H1 (cell line): ENCODE measurements at regions not wholly inside any gene's neighbourhood (a gene's known extent, or its start where the extent isn't known, plus 50 kb on each side); places are given as distances from the start of the nearest gene placed in this dataset.

Source experiments
- CTCF ChIA-PET: fragments of 300-600 bp; sonication (Branson Sonifier 250); formaldehyde crosslinking; loops from one replicate; lab custom pipeline; 2021; ENCODE audit not compliant: partially characterized antibody; lab: Charles Lee
- POLR2A ChIA-PET: fragments of 300-600 bp; sonication (Branson Sonifier 250); formaldehyde crosslinking; loops from one replicate; lab custom pipeline; 2021; ENCODE audit warnings: inconsistent platforms; ENCODE audit not compliant: partially characterized antibody; lab: Charles Lee
- DNase-seq, 2 experiments: peaks; one replicate each; pipeline versions ENCODE4 v3.0.0 to v3.0.0-alpha.2; 2010 to 2022; ENCODE audit warnings: low spot score in 2 of 2, low read depth in 1 of 2, mixed read lengths in 1 of 2
- FAIRE-seq: peaks from 2 replicates; lab custom pipeline; 2011; peaks lifted over from hg19 to GRCh38; lab: Jason Lieb, UNC
- H2AFZ ChIP-seq: 2 replicates; pipeline ENCODE4 v1.8.1; 2012; ENCODE audit warnings: low read length, inconsistent platforms
- H2AK5ac ChIP-seq: 2 replicates; pipeline ENCODE4 v1.6.1; 2013; ENCODE audit warnings: low read depth, low read length
- H2BK120ac ChIP-seq: replicated peaks from 2 replicates; pipeline ENCODE3; 2013; ENCODE audit warnings: low read depth, low read length, inconsistent platforms
- H2BK12ac ChIP-seq: 2 replicates; pipeline ENCODE4 v1.6.1; 2013; ENCODE audit warnings: low read depth, low read length
- H2BK15ac ChIP-seq: 2 replicates; pipeline ENCODE4 v1.6.1; 2013; ENCODE audit warnings: low read length
- H2BK20ac ChIP-seq: 2 replicates; pipeline ENCODE4 v1.6.1; 2013; ENCODE audit warnings: low read length
- H2BK5ac ChIP-seq: 2 replicates; pipeline ENCODE4 v1.6.1; 2013; ENCODE audit warnings: low read depth, low read length
- H3K14ac ChIP-seq: 2 replicates; pipeline ENCODE4 v1.6.1; 2013; ENCODE audit warnings: inconsistent platforms; ENCODE audit not compliant: insufficient read length
- H3K18ac ChIP-seq: 2 replicates; pipeline ENCODE4 v1.6.1; 2013; ENCODE audit warnings: low read length; ENCODE audit errors: extremely low read depth
- H3K23ac ChIP-seq: 2 replicates; pipeline ENCODE4 v1.6.1; 2013; ENCODE audit warnings: inconsistent platforms; ENCODE audit not compliant: insufficient read length
- H3K23me2 ChIP-seq: 2 replicates; pipeline ENCODE4 v1.6.1; 2013; ENCODE audit warnings: low read depth, low read length
- H3K27ac ChIP-seq: 2 replicates; pipeline ENCODE4 v1.6.1; 2011; ENCODE audit warnings: low read depth, low read length, inconsistent platforms
- H3K27me3 ChIP-seq, 4 experiments: replicated peaks in 1 of 4; 1 replicate in 1 of 4; 2 replicates in 3 of 4; pipeline versions ENCODE4 v1.6.1 to v1.8.1; 2011 to 2013; ENCODE audit warnings: low read length in 3 of 4, mild to moderate bottlenecking in 3 of 4, inconsistent platforms in 2 of 4, mixed read lengths in 2 of 4, moderate library complexity in 1 of 4; ENCODE audit not compliant: control insufficient read depth in 3 of 4, insufficient read depth in 3 of 4; ENCODE audit errors: extremely low read depth in 1 of 4
- H3K36me3 ChIP-seq, 4 experiments: 2 replicates each; pipeline versions ENCODE4 v1.6.1 to v1.8.1; 2011 to 2013; ENCODE audit warnings: mild to moderate bottlenecking in 4 of 4, low read length in 3 of 4, moderate library complexity in 2 of 4, control low read depth in 1 of 4, inconsistent platforms in 1 of 4; ENCODE audit not compliant: insufficient read depth in 4 of 4, control insufficient read depth in 2 of 4
- H3K4ac ChIP-seq: replicated peaks from 2 replicates; pipeline ENCODE3; 2013; ENCODE audit warnings: low read length, low read depth, mixed read lengths, inconsistent platforms; ENCODE audit not compliant: insufficient read length
- H3K4me1 ChIP-seq, 4 experiments: replicated peaks in 1 of 4; 1 replicate in 1 of 4; 2 replicates in 3 of 4; pipeline versions ENCODE4 v1.6.1 to v1.8.1; 2011 to 2013; ENCODE audit warnings: low read length in 3 of 4, inconsistent platforms in 2 of 4, mixed read lengths in 1 of 4; ENCODE audit not compliant: insufficient read depth in 4 of 4, control insufficient read depth in 3 of 4
- H3K4me2 ChIP-seq, 2 experiments: 2 replicates each; pipeline versions ENCODE4 v1.6.1 to v1.8.1; 2011 to 2013; ENCODE audit warnings: low read depth in 2 of 2, low read length in 2 of 2, control low read depth in 1 of 2, inconsistent platforms in 1 of 2, mild to moderate bottlenecking in 1 of 2; ENCODE audit not compliant: insufficient read depth in 1 of 2
- H3K4me3 ChIP-seq, 4 experiments: fragments of 200-600, 300-600 bp in 1 of 4; sonication (generic), shearing (Covaris generic), sonication (Bioruptor Twin) in 1 of 4; 2 replicates each; pipeline versions ENCODE4 v1.5.1 to v1.8.1; 2011 to 2016; ENCODE audit warnings: low read length in 4 of 4, low read depth in 3 of 4, control low read depth in 2 of 4, inconsistent platforms in 2 of 4, mild to moderate bottlenecking in 2 of 4, mixed read lengths in 1 of 4, moderate library complexity in 1 of 4; ENCODE audit not compliant: insufficient read depth in 2 of 4; ENCODE audit errors: extremely low read depth in 1 of 4
- H3K56ac ChIP-seq: replicated peaks from 2 replicates; pipeline ENCODE3; 2013; ENCODE audit warnings: low read depth, mild to moderate bottlenecking, mixed read lengths, low read length, inconsistent platforms; ENCODE audit not compliant: insufficient read length
- H3K79me1 ChIP-seq: 2 replicates; pipeline ENCODE4 v1.6.1; 2013; ENCODE audit warnings: low read depth, low read length, control low read depth
- H3K79me2 ChIP-seq, 2 experiments: 2 replicates each; pipeline versions ENCODE4 v1.6.1 to v1.8.1; 2012 to 2013; ENCODE audit warnings: low read length in 2 of 2, mild to moderate bottlenecking in 2 of 2, inconsistent platforms in 1 of 2; ENCODE audit not compliant: insufficient read depth in 2 of 2, control insufficient read depth in 1 of 2
- H3K9ac ChIP-seq, 4 experiments: replicated peaks in 1 of 4; 1 replicate in 1 of 4; 2 replicates in 3 of 4; pipeline versions ENCODE4 v1.6.1 to v1.8.1; 2011 to 2013; ENCODE audit warnings: low read depth in 3 of 4, low read length in 3 of 4, control low read depth in 2 of 4, mild to moderate bottlenecking in 2 of 4, moderate library complexity in 2 of 4, inconsistent platforms in 1 of 4; ENCODE audit errors: extremely low read depth in 1 of 4
- H3K9me3 ChIP-seq, 2 experiments: 2 replicates each; pipeline versions ENCODE4 v1.6.1 to v1.8.1; 2012 to 2013; ENCODE audit warnings: mild to moderate bottlenecking in 2 of 2, moderate library complexity in 2 of 2, control low read depth in 1 of 2, inconsistent platforms in 1 of 2, low read depth in 1 of 2, low read length in 1 of 2, mixed read lengths in 1 of 2; ENCODE audit not compliant: insufficient read depth in 2 of 2
- H4K20me1 ChIP-seq, 2 experiments: replicated peaks in 1 of 2; 2 replicates each; pipeline versions ENCODE3 to v1.8.1; 2011 to 2013; ENCODE audit warnings: inconsistent platforms in 2 of 2, low read length in 2 of 2, mild to moderate bottlenecking in 1 of 2; ENCODE audit not compliant: insufficient read depth in 2 of 2, control insufficient read depth in 1 of 2
- H4K5ac ChIP-seq: 2 replicates; pipeline ENCODE4 v1.6.1; 2013; ENCODE audit warnings: low read length, low read depth, mixed read lengths, inconsistent platforms; ENCODE audit not compliant: insufficient read length
- H4K8ac ChIP-seq: 2 replicates; pipeline ENCODE4 v1.8.0; 2013; ENCODE audit warnings: mild to moderate bottlenecking, moderate library complexity, low read length, inconsistent platforms; ENCODE audit not compliant: insufficient read depth; ENCODE audit errors: extremely low read depth
- H4K91ac ChIP-seq: replicated peaks from 2 replicates; pipeline ENCODE3; 2013; ENCODE audit warnings: low read length, mixed read lengths, inconsistent platforms; ENCODE audit not compliant: insufficient read length
- CBX8 ChIP-seq: fragments of 300-800, 300-1000 bp; sonication (generic); IDR thresholded peaks from 2 replicates; pipeline ENCODE4 v1.7.1; 2016; ENCODE audit warnings: low read depth, low read length, borderline replicate concordance
- CTBP2 ChIP-seq: IDR thresholded peaks from 2 replicates; pipeline ENCODE4 v1.7.0; 2011; ENCODE audit warnings: borderline replicate concordance, mild to moderate bottlenecking, moderate library complexity, mixed read lengths, low read length; ENCODE audit not compliant: insufficient read depth, insufficient read length
- EGR1 ChIP-seq: IDR thresholded peaks from 2 replicates; pipeline ENCODE4 v1.6.1; 2011; ENCODE audit warnings: low read depth, low read length, borderline replicate concordance
- GABPA ChIP-seq: IDR thresholded peaks from 2 replicates; pipeline ENCODE4 v1.6.1; 2011; ENCODE audit warnings: mild to moderate bottlenecking, low read length, moderate library complexity, borderline replicate concordance; ENCODE audit not compliant: insufficient read depth
- HDAC6 ChIP-seq: IDR thresholded peaks from one replicate; pipeline ENCODE4 v1.7.1; 2012; ENCODE audit warnings: low read depth, mild to moderate bottlenecking, inconsistent platforms, low read length, moderate library complexity
- MAX ChIP-seq: IDR thresholded peaks from 2 replicates; pipeline ENCODE4 v1.6.1; 2012; ENCODE audit warnings: inconsistent platforms
- POLR2A ChIP-seq, 2 experiments: IDR thresholded peaks; 1 replicate in 1 of 2; 2 replicates in 1 of 2; pipeline ENCODE4 v1.6.1; 2011; ENCODE audit warnings: low read depth in 2 of 2, low read length in 2 of 2, mild to moderate bottlenecking in 2 of 2; ENCODE audit errors: control extremely low read depth in 1 of 2
- POU5F1 ChIP-seq: IDR thresholded peaks from 2 replicates; pipeline ENCODE4 v1.6.1; 2011; ENCODE audit warnings: low read depth, mild to moderate bottlenecking, low read length, moderate library complexity
- SP1 ChIP-seq: IDR thresholded peaks from 2 replicates; pipeline ENCODE4 v1.6.1; 2011; ENCODE audit warnings: low read depth, low read length
- WGBS, 2 experiments: shearing (Covaris generic) in 1 of 2; methylation state at CpG; one replicate each; pipeline versions ENCODE4 v1.1.6 to v1.1.7; 2013 to 2015; ENCODE audit warnings: low lambda C conversion rate in 2 of 2, mixed read lengths in 2 of 2, inconsistent platforms in 1 of 2, low coverage in 1 of 2, missing lambda C conversion rate in 1 of 2; ENCODE audit not compliant: insufficient replicate concordance in 2 of 2, insufficient coverage in 1 of 2, insufficient read length in 1 of 2; ENCODE audit errors: extremely low coverage in 1 of 2, missing lambda C conversion rate in 1 of 2; 5-methylcytosine and 5-hydroxymethylcytosine counted together

GRCh38 chr3:176183181-176183580, 1014.1 kb downstream of the TBL1XR1 start:
- Histone ChIP-seq H2AK5ac (no peak overlapping the region), H3K79me2 (no peaks in the 10 kb centered on the region), H3K9me3 (no peaks in the 10 kb centered on the region), H3K56ac (no peak overlapping the region), H3K4me3 (no peak overlapping the region), H3K79me1 (no peaks in the 10 kb centered on the region), H2BK20ac (no peak overlapping the region), H2BK12ac (no peak overlapping the region), H3K27me3 (no peaks in the 10 kb centered on the region), H3K36me3 (no peaks in the 10 kb centered on the region), H3K18ac (no peak overlapping the region), H2BK120ac (no peak overlapping the region), H2BK5ac (no peak overlapping the region), H3K27ac (no peak overlapping the region), H4K5ac (no peak overlapping the region), H3K23ac (no peak overlapping the region), H4K8ac (no peak overlapping the region), H4K20me1 (no peaks in the 10 kb centered on the region), H3K23me2 (no peaks in the 10 kb centered on the region), H4K91ac (no peak overlapping the region), H3K4me2 (no peak overlapping the region), H3K4ac (no peak overlapping the region), H2AFZ (no peak overlapping the region), H2BK15ac (no peak overlapping the region), H3K4me1 (no peaks in the 10 kb centered on the region), H3K14ac (no peak overlapping the region), H3K9ac (no peak overlapping the region)
- FAIRE-seq (no peak), DNase-seq (no peak)
- ChIA-PET POLR2A (no interaction called here), CTCF (no interaction called here)
- no peak for TF ChIP-seq POLR2A (IDR thresholded peaks at IDR 0.05; ENCODE audit: control extremely low read depth in 1 of 2, low read depth in 2 of 2, low read length in 2 of 2)
- no peak for TF ChIP-seq MAX
- no peak for TF ChIP-seq SP1
- TF ChIP-seq CBX8: no peak
- TF ChIP-seq EGR1: no peak
- TF ChIP-seq GABPA: no peak
- TF ChIP-seq CTBP2: no peak
- no peak for TF ChIP-seq HDAC6
- TF ChIP-seq POU5F1: no peak
- WGBS, 2 experiments: 44% methylated on average over 1 of the region's 1 CpG; no CpG with 5 or more reads in 1 of the 2 experiments
